Islet of Langerhans (tissue), 1 donor: ENCODE measurements at regions not wholly inside any gene's neighbourhood (a gene's known extent, or its start where the extent isn't known, plus 50 kb on each side); places are given as distances from the start of the nearest gene placed in this dataset.

Experiments used
- FAIRE-seq: peaks from one replicate; lab custom pipeline; 2011; peaks lifted over from hg19 to GRCh38; lab: Jason Lieb, UNC

- FAIRE-seq = no peak
Observed at GRCh38 chr12:124411953-124412645, 117.2 kb downstream of the RFLNA start.

GRCh38 chr12:124411281-124411878 lies 116.5 kb downstream of the RFLNA start:
- FAIRE-seq = no peak

DNA sequence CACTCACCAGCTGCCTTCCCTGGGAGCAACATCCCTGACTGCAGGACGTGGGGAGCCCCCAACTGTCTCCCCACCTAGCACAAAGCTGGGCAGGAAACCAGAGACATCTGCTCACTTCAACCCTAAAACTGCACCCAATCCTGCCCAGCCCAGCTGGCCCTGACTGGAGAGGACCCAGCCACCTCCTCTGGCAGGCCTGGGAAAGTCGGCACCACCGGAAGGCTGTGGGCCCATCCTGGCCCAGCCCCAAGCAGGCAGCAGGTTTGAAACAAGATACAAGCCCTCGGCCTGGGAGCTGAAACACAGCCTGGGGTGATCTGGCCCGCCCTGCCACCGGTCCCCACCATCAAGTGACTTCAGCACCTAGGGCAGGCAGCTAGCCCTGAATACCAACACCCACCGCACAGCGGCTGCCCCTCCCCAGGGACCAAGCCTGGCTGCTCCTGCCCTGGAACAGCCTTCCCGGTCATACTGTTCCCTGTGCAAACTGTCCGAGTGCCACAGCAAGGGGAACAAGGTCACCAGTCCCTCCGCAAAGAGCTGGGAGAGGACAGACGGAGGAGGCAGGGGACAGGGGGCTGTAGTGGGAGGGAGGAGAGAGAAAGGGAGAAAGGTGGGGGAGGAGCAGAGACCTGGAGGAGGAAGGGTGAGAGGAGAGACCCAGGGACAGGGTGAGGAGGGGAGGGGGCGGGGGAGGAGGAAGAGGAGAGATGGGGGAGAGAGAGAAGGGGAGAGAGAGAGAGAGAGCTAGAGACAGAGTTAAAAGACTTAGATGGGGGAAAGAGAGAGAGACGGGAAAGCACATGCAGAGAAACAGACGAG lies 115.7 kb downstream of the RFLNA start:
- FAIRE-seq = no peak

DNA sequence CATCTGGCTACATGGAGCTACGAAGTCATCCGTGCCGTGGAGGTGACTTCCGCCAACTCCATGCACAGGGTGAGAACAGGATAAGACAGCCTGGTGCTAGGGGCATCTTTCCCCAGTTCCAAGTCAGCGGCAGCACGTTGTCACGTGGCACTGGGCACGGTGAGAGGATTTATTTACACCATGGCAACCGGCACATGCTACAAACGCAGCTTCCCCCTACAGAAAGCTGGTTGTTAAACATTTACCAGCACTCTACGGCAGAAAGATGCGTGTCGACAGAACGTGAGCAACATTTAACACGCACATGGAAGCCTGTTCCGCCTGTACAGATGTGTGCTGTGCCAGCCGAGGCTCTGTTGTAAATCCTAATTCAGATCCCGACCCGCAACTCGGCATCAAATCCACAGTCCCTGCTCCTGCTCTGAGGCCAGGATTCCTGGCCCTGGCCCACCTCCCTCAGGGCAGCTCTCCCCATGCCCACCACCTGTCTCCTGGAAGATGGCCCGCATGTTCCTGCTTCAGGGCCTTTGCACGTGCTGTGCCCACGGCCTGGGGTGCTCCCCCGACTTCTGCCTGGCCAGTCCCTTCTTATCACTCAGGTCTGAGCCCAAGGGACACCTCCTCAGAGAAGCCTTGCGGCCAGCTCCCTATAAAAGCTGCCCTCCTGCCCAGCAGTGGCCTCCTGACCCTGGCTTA lies 114.1 kb downstream of the RFLNA start:
- FAIRE-seq = peak; percentile 97

- no peak for FAIRE-seq
Observed at GRCh38 chr12:124407074-124407473, 112.2 kb downstream of the RFLNA start.

DNA sequence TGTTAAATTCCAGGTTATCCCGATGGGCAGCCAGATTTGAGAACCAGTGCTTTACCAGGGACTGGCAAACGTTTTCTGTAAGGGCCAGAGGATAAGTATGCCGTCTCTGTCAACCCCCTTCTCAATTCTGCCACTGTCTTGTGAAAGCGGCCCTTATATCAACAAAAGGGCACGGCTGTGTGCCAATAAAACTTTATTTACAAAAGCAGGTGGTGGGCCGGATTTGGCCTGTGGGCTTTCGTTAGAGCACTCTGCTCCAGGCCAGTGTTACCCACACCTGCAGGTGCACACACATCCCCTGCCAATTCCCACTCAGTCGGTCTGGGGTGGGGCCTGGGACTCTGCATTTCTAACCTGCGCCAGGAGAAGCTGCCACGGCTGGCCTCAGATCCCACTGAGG lies 111.2 kb downstream of the RFLNA start:
- FAIRE-seq = no peak

- FAIRE-seq = no peak
Observed at GRCh38 chr12:124405592-124405991, 110.7 kb downstream of the RFLNA start.

- no peak for FAIRE-seq
Observed at GRCh38 chr12:124405151-124405550, 110.3 kb downstream of the RFLNA start.

GRCh38 chr12:124404162-124404784 lies 109.4 kb downstream of the RFLNA start:
- no peak for FAIRE-seq

DNA sequence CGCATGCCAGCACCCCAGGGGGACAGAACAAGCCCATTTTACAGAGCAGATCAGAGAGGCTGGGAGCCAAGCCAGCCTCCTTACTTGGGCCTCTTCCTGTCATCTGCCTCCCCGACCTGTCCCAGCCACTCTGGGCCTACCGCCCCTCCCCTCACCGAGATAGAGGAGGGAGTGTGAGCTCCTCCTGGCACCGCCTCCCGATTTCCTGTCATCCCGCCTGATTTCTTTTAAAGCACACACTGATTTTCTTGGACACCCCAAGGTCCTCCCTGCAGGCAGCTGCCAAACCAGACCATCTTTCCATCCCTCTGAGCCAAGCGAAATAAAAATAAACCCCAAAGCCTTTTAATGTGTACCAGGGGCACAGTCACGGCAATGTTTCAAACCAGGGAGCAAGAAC lies 108.4 kb downstream of the RFLNA start:
- FAIRE-seq = no peak

DNA sequence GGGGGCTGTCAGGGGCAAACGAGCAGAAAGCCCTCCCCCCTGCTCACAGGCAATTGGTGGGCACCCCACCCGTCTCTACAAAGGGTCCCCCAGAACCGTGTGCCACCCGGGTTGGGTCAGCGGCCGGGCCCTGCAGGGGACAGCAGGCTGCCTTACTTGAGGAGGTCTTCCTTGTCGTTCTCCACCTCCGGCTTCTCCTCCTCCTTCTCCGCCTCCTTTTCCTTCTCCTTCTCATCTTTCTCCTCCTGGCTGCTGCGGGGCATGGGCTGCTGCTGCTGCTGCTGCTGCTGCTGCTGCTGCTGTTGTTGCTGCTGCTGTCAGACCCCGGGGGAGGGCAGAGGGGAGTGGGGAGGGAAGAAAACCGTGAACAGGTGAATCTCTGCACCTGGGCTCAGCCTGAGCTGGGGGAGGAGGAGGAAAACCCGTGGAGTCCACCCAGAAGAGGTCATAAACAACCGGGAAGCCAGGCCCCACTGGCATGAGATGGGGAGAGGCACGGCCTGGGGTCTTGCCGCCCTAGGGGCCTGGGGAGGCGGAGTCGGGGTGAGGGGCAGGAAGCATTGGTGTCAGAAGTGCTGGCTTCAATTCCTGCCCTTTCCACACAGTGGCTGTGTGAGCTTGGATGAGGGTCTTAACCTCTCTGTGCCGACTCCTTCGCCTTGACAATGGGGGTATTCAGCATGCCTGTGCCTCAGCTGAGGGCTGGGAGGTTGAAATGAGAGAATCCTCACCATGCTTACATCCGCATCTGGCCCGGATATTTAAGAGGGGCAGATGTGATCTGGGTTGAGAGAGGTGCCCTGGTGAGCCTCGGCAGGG lies 107.6 kb downstream of the RFLNA start:
- no peak for FAIRE-seq

GRCh38 chr12:124401704-124402221 lies 106.9 kb downstream of the RFLNA start:
- no peak for FAIRE-seq

GRCh38 chr12:124400124-124400523 lies 105.2 kb downstream of the RFLNA start:
- no peak for FAIRE-seq

DNA sequence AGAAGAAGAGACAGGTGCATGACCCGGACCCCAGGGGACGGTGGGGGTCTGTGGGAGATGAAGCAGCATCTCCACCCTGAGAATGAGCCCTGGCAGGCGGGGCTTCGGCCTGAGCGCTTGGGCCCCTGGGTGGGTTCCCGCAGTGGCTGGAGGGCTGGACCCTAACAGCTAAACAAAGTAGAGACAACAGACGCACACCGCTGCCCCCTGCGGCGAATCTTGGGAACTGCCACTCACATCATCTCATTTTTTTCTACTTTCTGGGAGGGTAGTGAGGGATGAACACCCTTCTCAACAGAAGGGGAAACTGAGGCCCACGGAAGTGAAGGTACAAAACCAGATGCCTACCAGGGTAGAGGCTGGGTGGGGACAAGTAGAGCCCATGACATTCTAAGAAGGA lies 104.7 kb downstream of the RFLNA start:
- FAIRE-seq = no peak

- FAIRE-seq = no peak
Observed at GRCh38 chr12:124398578-124399227, 103.8 kb downstream of the RFLNA start.

DNA sequence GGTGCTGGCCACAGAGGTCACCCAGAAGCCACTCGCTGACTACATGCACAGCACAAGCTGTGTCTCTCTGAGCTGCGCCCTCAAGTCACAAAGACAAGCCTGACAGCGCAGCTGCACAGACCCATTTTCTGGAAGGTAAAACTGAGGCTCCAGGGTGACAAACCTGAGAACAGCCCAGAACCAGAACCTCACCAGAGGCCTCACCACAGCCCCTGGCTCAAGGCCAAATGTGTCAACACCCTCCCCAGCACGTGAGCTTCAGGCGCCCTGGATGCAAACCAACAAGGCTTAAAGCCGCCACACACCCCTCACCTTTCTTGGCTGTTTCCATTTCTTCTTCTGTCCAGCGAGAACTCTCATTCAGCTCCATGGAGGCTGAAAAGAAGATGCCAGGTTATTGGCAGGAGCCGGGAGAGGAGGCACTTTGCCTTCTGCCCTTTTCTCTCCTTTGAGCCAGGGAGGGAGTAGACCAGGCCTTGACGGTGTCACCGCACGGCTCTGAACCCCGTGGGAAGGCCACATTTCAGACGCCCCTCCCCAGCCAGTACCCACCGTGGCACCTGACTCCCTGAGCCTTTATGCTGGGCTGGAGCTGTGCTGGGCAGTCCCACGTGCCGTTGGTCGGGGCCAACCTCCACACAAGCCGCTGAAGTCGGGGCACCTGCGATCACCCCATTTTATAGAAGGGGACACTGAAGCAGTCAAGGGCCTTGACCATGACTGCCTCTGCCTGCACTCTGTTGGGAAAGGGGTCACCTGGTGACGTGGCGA lies 103.1 kb downstream of the RFLNA start:
- FAIRE-seq = no peak

GRCh38 chr12:124397399-124397679 lies 102.4 kb downstream of the RFLNA start:
- FAIRE-seq = no peak

- FAIRE-seq = no peak
Observed at GRCh38 chr12:124396544-124397398, 101.9 kb downstream of the RFLNA start.

DNA sequence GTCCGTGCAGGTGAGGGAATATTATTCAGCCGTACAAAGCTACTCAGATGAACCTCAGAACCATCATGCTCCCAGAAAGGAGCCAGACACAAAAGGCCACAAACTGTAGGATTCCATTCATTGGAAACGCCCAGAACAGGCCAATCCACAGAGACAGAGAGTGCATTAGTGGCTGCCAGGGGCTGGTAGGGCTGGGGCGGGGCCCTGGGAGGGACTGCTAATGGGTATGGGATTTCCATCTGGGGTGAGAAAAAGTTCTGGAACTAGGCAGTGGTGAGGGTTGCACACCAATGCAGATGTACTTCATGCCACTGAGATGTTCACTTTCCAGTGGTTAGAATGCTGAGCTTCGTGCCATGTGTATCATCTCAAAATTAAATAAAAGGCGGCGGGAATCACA lies 101.1 kb downstream of the RFLNA start:
- no peak for FAIRE-seq
